HuH-7 (cell line): ENCODE measurements at regions not wholly inside any gene's neighbourhood (a gene's known extent, or its start where the extent isn't known, plus 50 kb on each side); places are given as distances from the start of the nearest gene placed in this dataset.
A peak's percentile ranks its signal among the peaks of the same experiment; 100 is the strongest.

ENCODE experiments used
- DNase-seq: peaks from one replicate; pipeline ENCODE4 v3.0.0; 2011; ENCODE audit warnings: low spot score

GRCh38 chr5:110073534-110073933 lies 383.8 kb downstream of the MAN2A1 start:
- no peak for DNase-seq

GRCh38 chr5:110075656-110076055 lies 385.9 kb downstream of the MAN2A1 start:
- DNase-seq = no peak

DNA sequence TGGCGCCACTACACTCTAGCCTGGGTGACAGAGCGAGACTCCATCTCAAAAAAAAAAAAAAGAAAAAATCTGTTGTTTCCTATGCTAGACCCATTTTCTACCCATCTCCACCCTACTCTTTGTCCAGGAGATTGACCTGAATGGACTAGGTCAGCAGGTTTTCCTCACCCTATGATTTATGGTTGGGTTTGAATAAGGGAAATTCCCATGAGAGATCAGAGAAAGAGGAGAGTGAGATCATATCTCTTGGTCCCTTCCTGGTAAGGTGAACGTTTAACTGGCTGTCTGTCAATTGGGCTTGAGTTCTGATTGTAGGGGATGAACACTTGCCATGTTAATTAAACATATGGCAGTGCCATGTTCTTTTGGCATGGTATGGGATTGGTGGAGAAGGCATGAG lies 387.4 kb downstream of the MAN2A1 start:
- DNase-seq = peak; percentile 16

DNA sequence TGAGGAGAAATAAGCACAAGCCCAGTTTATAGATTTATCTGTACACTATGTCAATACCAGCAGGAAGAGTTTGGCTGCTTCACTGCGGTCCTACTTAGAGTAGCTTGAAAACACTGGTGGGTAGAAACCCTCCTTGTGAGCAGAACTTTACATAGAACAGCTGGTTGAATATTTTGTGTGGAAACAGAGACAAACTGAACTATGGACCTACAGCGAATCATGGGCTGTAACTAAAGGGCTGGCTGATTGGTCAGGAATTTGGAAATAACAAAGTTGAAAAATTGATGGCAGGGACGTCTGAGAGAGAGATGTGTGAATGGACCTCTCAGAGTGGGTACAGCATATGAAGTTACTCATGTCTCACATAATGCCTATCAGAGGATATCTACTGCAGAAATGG lies 392.5 kb downstream of the MAN2A1 start:
- DNase-seq = no peak

GRCh38 chr5:110082863-110083262 lies 393.1 kb downstream of the MAN2A1 start:
- no peak for DNase-seq

- DNase-seq = no peak
Measured at GRCh38 chr5:110085826-110086225, 396.1 kb downstream of the MAN2A1 start.

DNA sequence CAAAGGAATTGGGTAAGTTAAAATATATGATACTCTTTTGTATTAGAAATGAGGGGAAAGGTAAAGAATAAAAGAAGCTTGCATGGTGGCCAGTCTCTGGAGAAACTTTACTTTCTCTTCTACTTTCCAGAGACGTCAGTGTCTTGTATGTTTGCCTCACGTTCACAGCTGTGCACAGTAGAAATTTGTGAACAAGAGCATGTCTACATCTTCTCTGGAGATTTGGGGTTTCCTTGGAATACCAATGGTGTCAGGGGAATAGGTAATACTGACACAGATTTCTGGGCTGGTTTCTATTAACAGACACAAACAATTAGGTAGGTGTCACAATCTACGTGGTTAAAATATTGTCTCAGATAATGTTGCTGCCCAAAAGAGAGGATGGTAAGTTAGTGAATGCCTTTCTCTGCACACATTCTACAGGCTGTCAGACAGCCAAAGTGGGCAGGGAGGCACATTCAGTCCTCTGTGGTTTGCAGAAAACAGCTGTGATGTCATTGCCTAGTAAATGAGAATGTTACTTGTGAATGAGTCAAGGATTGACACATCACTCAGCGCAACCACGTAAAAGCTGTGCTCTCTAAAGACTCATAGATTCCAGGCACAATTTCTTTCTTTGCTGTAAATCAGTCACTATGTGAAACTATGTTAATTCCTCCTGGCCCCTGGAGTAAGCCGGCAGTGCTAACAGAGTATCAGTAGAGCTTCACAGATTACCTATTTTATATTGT lies 397.1 kb downstream of the MAN2A1 start:
- no peak for DNase-seq

GRCh38 chr5:110087829-110088228 lies 398.1 kb downstream of the MAN2A1 start:
- no peak for DNase-seq

DNA sequence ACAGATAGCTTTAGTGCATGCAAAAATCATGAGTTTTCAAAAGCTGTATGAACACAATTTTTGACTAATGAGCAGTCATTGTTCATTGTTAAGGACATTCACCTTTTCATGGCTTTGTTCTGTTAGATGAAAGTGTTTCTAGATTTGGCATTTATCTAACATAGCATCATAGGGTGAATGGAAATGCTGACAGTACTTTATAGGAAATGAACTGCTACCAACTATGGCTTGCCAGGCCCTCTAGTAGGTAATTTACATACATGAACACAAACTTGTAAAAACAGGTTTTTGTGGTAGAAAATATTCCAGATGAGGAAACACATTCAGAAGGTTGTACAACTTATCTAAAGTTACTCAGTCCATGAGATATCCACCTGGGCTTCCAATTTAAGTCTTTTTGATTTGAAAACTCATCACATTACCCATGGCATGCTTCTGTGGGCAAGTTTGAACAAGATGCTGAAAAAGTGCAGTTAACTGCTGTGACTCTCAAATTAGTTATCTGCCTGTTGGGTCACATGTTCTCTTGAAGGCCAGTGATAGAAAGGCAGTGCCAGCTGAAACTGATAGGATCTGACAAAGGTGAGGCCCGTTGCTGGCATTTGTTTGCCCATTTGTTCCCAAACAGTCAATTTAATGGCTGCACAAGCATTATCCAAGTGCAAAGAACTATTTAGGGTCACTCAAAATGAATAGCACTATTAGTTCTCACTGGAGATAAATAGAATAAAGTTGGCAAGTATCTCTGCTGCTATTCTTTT lies 399.1 kb downstream of the MAN2A1 start:
- DNase-seq = no peak

GRCh38 chr5:110092955-110093785 lies 403.4 kb downstream of the MAN2A1 start:
- no peak for DNase-seq

DNA sequence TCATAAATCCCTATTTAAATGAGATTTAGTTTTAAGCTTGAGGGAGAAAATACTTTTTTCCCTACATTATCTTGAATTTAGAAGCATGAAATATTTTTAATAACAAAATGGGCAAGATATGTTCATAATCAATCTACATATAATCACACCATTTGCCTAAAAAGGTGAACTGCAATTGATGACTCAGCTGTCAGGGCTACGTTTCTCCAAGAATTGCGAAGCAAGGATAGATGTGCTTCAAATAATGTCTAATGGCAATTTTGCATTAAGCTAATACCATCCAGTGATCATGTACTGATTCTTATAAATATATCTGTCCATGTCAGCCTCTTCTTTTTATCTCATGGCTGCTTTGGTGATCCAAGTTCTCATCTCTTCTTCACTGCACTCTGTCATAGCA lies 404.4 kb downstream of the MAN2A1 start:
- no peak for DNase-seq

DNA sequence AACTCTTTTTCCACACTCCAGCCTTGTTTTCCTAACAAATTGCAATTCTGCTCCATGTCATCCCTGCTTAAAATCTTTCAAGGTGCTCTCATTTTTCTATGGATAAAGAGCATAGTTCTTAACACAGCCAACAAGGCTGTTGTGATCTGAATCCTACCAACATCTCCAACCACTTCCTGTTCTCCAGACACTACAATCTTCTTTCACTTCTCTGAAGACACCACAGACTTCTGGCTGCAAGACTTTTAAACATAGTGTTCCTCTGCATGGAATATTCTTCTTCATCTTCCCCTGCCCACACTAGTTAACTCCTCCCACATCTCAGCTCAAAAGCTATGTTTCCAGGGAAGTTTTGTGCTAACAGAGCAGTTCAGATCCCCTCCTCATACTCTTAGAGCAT lies 404.8 kb downstream of the MAN2A1 start:
- DNase-seq = no peak

- no peak for DNase-seq
Measured at GRCh38 chr5:110096419-110096818, 406.7 kb downstream of the MAN2A1 start.

DNA sequence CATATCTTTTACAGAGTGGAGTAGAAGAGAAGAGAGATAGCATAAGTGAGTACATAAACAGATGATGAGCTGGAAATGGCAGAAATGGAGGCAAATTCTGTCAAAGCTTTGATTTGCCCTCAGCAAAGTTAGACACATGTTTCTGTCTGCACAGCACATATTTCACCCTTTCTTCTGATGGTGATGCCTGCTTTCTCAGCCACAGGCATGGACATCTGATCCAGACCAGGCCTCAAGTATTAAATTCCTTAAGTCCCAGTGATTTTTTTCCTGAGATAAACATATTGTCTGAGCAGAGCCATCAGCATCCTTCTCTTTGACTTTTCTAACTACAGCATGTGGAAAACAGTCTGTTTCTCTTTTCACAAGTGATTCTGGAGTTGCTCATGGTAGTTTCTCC lies 409.8 kb downstream of the MAN2A1 start:
- no peak for DNase-seq

DNA sequence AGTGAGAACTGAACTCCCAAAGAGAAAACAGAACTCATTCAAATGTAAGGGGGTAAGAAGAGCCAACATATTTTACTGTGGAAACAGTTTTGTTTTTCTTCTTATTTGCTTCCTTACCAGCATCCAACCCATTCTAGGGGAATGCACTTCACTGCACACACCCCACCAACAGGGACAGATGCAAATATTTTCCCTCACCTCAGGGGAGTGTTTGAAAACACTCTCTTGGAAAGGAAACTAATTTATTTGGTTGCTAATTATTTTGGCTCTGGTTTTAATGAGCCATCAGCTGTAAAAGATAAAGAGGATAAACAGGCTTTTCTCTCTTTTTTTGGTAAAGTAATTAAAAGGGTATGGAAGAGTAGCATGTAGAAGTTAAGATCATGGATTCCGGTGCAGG lies 413.4 kb downstream of the MAN2A1 start:
- DNase-seq = no peak

DNA sequence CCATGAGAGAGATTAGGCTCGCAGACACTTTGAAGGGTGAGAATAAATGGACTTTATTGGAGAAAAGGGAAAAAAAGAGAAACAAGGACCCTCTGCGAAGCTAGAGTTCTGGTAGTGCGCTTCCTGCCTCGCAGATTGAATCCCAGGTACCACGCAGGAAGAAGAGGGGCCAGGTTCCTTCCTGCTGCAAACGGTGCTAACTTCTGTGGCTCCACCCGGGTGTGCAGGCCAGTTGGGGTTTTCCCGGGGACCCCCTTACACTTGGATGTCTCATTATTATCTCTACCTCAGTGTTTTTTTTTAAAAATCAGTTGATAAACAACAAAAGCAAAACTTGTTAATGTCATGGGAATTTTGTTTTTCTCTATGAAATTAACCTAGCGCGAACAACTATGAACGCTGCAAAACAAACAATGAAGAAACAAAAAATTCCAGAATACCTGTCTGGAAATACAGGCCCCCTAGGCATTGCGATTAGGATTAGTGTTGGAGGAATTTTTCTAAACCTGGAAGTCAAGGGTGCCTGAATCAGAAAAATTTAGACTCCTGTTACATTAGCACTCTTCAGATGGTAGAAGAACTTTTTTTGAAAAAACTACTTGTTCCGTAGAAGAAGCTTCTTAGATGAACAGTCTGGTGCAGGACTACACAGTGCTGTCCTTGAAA lies 414.5 kb downstream of the MAN2A1 start:
- DNase-seq = no peak

GRCh38 chr5:110104726-110105669 lies 415.3 kb downstream of the MAN2A1 start:
- DNase-seq = no peak

GRCh38 chr5:110105692-110106091 lies 416.0 kb downstream of the MAN2A1 start:
- DNase-seq = no peak

DNA sequence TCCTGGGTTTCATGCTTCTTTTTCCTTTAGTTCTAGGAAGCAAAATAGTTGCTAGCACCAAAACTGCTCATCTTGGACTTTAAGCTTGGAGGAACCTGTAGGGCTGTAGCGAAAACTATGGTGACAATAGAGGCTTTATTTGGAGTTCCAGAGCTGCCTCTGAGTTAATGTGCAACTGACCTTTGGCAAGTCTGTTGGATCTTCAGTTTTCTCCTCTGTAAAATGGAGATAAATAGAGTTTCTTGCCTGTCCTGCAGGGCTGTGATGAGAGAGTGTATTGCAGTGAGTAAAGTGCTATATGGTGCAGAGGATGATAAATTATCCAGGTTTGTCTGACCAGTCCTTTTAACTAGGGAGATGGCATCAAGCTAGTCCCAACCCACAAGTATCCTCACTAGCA lies 417.0 kb downstream of the MAN2A1 start:
- no peak for DNase-seq

DNA sequence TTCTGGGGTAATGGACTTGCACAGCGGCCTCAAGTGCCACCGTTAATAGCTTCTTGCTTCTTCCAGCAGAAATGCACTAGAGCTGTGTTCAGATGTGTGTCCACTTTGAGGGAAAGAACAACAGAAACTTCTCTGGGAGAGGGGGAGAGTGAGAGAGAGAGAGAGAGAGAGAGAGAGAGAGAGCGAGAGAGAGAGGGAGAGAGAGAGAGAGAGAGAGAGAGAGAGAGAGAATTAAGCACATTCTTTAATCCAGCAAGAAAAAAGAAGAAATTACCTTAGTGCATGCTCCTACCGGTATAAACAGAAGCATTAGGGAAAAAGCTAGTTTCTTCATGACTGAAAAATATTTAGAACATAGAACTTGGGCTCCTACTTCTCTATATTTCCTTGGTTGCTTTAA lies 418.8 kb downstream of the MAN2A1 start:
- no peak for DNase-seq

- no peak for DNase-seq
Measured at GRCh38 chr5:110109667-110110066, 419.9 kb downstream of the MAN2A1 start.
